ENCODE measurements at regions not wholly inside any gene's neighbourhood (a gene's known extent, or its start where the extent isn't known, plus 50 kb on each side); places are given as distances from the start of the nearest gene placed in this dataset.

GRCh38 chr14:51487848-51488247 lies 163.9 kb upstream of the FRMD6 start:
- Histone ChIP-seq H3K23me2 (ENCODE audit: low read depth, low read length) (no peaks in the 10 kb centered on the region; the same call in 1 of the 2 replicates), H3K4me2 (ENCODE audit: insufficient read depth in 1 of 2, low read depth in 2 of 2, low read length in 2 of 2) (no peak overlapping the region), H2BK15ac (ENCODE audit: low read length) (no peak overlapping the region), H4K8ac (ENCODE audit: extremely low read depth, insufficient read depth, low read length) (no peak overlapping the region), H3K23ac (ENCODE audit: insufficient read length) (no peak overlapping the region), H2AFZ (ENCODE audit: low read length) (no peak overlapping the region), H3K79me2 (ENCODE audit: control insufficient read depth in 1 of 2, insufficient read depth in 2 of 2, low read length in 2 of 2) (no peaks in the 10 kb centered on the region), H2BK5ac (ENCODE audit: low read depth, low read length) (no peak overlapping the region), H3K9me3 (ENCODE audit: insufficient read depth in 2 of 2, low read depth in 1 of 2, low read length in 1 of 2) (no peaks in the 10 kb centered on the region), H3K18ac (ENCODE audit: extremely low read depth, low read length) (no peak overlapping the region), H2BK12ac (ENCODE audit: low read depth, low read length) (no peak overlapping the region), H3K4ac (replicated peaks; ENCODE audit: insufficient read length, low read depth, low read length) (no peak overlapping the region), H3K27ac (ENCODE audit: low read depth, low read length) (no peak overlapping the region), H2AK5ac (ENCODE audit: low read depth, low read length) (no peak overlapping the region), H3K36me3 (ENCODE audit: control insufficient read depth in 2 of 4, insufficient read depth in 4 of 4, low read length in 3 of 4) (no peaks in the 10 kb centered on the region), H4K5ac (ENCODE audit: insufficient read length, low read depth, low read length) (no peak overlapping the region), H4K91ac (replicated peaks; ENCODE audit: insufficient read length, low read length) (no peak overlapping the region), H3K27me3 (replicated peaks in 1 of 4; ENCODE audit: control insufficient read depth in 3 of 4, extremely low read depth in 1 of 4, insufficient read depth in 3 of 4, low read length in 3 of 4) (no peaks in the 10 kb centered on the region), H3K9ac (replicated peaks in 1 of 4; ENCODE audit: extremely low read depth in 1 of 4, low read depth in 3 of 4, low read length in 3 of 4) (no peak overlapping the region), H2BK20ac (ENCODE audit: low read length) (no peak overlapping the region), H3K79me1 (ENCODE audit: low read depth, low read length) (no peaks in the 10 kb centered on the region), H2BK120ac (replicated peaks; ENCODE audit: low read depth, low read length) (no peak overlapping the region), H4K20me1 (replicated peaks in 1 of 2; ENCODE audit: control insufficient read depth in 1 of 2, insufficient read depth in 2 of 2, low read length in 2 of 2) (no peaks in the 10 kb centered on the region), H3K56ac (replicated peaks; ENCODE audit: insufficient read length, low read depth, low read length) (no peak overlapping the region), H3K4me3 (ENCODE audit: extremely low read depth in 1 of 4, insufficient read depth in 2 of 4, low read depth in 3 of 4, low read length in 4 of 4) (no peak overlapping the region), H3K4me1 (replicated peaks in 1 of 4; ENCODE audit: control insufficient read depth in 3 of 4, insufficient read depth in 4 of 4, low read length in 3 of 4) (no peaks in the 10 kb centered on the region), H3K14ac (ENCODE audit: insufficient read length) (no peak overlapping the region)
- POLR2A ChIA-PET (ENCODE audit: partially characterized antibody): no interaction called here
- FAIRE-seq: no peak
- WGBS, 2 experiments (ENCODE audit: extremely low coverage in 1 of 2, insufficient coverage in 1 of 2, insufficient read length in 1 of 2, insufficient replicate concordance in 2 of 2, low coverage in 1 of 2, low lambda C conversion rate in 2 of 2, missing lambda C conversion rate in 1 of 2): 98% methylated on average over 6 of the region's 6 CpGs; no CpG with 5 or more reads in 1 of the 2 experiments
- TF ChIP-seq POLR2AphosphoS5 (IDR thresholded peaks at IDR 0.05; ENCODE audit: low read depth, low read length): no peak
- no peak for TF ChIP-seq RBBP5 (IDR thresholded peaks at IDR 0.05; ENCODE audit: borderline replicate concordance, low read depth, low read length)
- TF ChIP-seq TBP (IDR thresholded peaks at IDR 0.05; ENCODE audit: low read depth, low read length): no peak
- no peak for TF ChIP-seq CTBP2 (IDR thresholded peaks at IDR 0.05; ENCODE audit: borderline replicate concordance, insufficient read depth, insufficient read length, low read length)
- no peak for TF ChIP-seq MAFK (IDR thresholded peaks at IDR 0.05; ENCODE audit: low read depth, low read length)
- TF ChIP-seq TAF1 (IDR thresholded peaks at IDR 0.05; ENCODE audit: low read depth, low read length): no peak
- no peak for TF ChIP-seq KDM1A (IDR thresholded peaks at IDR 0.05; ENCODE audit: borderline replicate concordance, low read length)
- no peak for TF ChIP-seq USF2 (IDR thresholded peaks at IDR 0.05; ENCODE audit: low read length)
- TF ChIP-seq EGR1 (IDR thresholded peaks at IDR 0.05; ENCODE audit: borderline replicate concordance, low read depth, low read length): no peak
- DNase-seq (ENCODE audit: low read depth in 1 of 2, low spot score in 2 of 2): no peak
- CTCF ChIA-PET (ENCODE audit: partially characterized antibody): no interaction called here

Data from H1 (cell line).